GM19372 (cell line): ENCODE measurements at regions not wholly inside any gene's neighbourhood (a gene's known extent, or its start where the extent isn't known, plus 50 kb on each side); places are given as distances from the start of the nearest gene placed in this dataset.

Experiments
- ATAC-seq: cut with Tn5 transposase; IDR thresholded peaks from one replicate; pipeline ENCODE4 v1.9.1; 2021; ENCODE audit warnings: mild to moderate bottlenecking, low read depth, moderate library complexity; ENCODE audit not compliant: unreplicated experiment

DNA sequence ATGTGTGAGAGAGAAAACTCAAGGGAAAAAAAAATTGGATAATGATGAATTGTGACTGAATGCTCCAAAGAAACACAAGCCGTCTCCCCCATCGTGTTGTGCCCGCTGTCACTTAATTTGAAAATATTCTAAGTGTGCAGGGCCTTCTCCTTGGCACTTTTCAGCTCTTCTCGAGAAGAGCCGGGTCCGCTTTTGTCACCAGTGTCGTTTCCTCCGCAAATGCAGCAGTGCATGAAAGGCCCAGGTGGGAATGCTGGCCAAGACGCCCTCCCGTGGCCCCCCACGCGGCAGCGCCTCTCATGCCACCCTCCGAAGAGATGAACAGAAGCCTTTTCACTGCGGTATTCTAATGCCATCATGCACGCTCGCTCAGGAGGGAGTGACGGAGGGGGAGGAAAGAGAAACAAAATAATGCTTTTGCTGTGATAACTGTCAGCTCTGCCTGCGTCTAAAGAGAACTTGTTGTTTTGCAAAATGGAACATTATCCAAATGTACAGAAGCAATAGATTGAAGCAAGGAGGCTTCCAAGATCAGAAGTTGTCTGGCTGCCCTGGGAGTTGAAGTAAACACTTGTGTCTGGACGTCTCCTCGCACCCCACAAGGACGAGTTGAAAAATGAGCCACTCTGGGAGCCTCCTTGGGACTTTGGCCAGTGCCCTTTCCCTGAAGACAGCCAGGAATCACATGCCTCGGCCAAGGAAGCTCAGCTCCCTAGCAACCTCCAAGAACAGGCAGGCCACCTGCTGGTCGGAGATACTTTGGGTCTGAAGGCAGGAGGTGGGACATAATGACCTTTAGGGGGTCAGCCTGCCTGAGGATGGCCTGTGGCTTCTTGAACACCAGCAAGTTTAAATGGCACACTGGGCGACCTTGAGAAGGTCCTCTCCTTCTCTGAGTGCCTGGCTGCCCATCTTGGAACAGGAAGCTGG lies 166.1 kb upstream of the ZC3H12A start:
- no peak for ATAC-seq

DNA sequence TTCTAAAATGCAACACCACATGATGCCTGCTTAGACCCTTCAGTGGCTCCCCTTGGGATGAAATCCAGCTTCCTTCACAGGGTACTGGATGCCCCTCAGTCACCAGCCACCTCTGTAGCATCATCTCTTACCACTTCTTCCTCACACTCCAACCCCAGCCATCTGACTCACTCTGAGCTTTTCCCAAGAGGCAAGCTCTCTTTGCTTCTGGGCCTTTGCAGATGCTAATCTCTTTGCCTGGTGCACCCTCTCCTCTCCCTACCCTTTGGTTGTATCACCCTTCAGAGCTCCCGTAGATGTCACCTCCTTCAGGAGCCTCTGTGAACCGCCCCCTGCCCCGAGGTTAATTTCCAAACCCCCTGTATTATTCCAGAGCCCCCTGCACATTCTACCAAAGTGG lies 164.8 kb upstream of the ZC3H12A start:
- no peak for ATAC-seq

DNA sequence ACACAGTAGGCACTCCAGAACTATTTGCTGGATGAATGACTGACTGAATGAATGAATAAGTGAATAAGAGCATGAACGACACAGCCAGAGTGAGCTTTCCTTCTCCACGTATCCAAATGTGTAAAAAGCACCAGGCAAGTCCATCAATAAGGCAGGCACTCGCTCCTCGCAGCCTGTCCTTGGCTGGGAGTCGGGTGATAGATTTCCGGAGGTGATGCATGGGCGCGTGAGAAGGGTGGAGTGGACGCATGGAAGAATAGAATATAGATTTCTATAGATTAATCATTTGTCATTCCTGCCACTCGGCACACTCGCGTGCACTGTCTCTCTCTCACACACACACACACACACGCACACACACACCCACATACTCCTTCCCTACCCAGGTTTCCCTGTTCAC lies 164.3 kb upstream of the ZC3H12A start:
- no peak for ATAC-seq

DNA sequence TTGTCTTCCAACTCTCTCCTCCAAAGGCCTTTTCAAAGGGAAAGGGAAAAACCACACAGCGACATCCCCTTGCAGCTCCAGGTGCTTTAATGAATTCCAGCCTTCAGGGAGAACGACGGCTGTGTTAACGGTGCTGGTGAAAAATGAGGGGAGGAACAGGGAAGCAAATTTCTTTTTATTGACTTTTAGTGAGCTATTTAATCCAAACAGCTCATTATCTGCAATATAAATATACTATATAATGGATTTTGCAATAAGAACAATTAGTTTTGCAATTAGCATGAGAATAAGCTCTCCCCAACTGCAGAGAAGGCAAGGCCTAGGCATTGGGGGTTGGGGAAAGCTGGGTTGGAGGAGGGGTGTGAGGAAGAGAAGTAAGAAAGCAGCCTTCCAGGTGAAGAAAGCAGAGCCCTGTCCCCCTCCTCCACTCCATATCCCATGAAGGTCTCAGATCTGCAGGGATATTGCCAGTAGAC lies 159.0 kb upstream of the ZC3H12A start:
- no peak for ATAC-seq

DNA sequence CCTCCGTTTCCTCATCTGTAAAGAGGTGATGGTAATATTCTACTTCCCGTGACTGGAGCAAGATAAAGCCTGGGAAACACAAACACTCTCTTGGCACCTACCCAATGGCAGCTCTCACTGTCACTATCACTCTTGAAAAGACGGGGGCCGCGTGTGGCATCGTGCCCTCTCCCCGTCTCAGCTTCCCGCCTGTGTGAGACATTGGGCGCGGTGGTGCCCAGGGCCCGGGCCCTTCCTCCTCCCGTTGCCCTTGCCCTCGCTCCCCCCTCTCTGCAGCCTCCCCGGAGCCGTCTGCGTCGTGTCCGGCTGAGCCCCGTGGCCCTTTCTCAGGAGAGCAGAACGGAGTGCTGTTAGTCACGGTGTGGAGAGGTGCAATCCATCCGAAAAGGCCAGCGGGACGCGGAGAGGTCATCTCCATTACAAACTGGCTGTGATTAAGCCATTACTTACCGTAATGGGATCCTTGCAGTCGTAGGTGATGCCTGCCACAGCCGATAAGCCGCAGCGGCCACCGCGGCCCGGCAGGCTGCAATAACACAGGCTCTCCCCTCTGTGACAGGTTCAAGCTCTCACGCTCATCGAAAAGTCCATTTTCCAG lies 156.4 kb upstream of the ZC3H12A start:
- no peak for ATAC-seq

DNA sequence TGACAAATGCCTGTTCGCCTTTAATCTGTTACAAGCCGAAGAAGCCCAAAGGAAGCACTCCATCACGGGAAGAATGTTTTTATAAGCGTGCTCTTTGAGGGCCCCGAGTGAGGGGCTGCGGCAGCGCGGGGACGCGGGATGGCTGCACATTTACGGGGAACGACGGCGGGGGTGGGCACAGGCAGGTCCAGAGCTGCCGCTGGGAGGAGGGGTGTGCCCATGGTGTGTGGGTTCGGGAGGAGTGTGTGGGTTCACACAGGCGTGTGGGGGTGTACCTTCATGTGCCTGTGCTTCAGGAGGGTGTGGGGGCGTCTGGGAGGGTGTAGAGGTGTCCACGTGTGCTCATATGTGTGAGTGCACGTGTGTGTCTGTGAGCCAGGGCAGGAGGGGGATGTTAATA lies 155.9 kb upstream of the ZC3H12A start:
- no peak for ATAC-seq

DNA sequence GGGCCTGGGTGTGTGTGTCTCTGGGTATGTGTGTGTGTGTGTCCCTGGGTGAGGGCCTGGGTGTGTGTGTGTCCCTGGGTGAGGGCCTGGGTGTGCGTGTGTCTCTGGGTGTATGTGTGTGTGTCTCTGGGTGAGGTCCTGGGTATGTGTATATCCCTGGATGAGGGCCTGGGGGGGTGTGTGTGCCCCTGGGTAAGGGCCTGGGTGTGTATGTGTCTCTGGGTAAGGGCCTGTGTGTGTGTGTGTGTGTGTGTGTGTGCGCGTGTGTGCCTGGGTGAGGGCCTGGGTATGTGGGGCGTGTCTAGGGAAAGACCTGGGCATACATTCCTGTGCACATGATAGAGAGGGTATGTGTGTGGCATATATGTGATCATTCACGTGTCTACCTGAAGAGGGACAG lies 155.1 kb upstream of the ZC3H12A start:
- no peak for ATAC-seq

DNA sequence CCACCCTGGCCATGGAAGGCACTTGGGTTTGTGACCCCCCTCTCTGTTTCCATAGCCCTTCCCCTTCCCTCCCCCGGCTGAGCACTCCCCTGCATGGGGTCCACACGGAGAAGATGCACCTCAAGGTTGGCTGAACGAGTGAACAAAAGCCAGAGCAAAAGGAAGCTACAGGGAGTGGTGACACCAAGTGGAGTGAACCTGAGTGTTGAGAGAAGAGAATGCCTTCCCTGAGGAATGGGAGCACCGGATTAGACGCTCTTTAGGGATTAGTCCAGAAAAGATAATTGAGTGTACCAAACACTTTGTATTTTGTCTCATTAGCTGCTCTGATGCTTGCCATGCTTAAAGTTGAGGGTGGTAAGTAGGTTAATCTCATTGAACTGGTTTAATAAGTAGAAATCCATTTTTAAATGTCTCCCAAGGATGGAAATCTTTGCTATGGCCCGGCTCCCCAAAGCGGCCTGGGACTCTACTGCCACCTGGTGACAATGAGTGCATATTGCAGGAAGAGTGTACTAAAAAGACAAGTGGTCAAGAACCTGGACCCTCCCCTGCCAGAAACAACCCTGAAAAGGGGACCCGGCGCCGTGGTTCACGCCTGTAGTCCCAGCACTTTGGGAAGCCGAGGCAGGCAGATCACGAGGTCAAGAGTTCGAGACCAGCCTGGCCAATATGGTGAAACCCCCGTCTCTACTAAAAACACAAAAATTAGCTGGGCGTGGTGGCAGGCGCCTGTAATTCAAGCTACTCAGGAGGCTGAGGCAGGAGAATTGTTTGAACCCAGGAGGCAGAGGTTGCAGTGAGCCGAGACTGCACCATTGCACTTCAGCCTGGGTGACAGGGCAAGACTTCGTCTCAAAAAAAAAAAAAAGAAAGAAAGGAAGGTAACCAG lies 150.6 kb upstream of the ZC3H12A start:
- ATAC-seq: no peak

DNA sequence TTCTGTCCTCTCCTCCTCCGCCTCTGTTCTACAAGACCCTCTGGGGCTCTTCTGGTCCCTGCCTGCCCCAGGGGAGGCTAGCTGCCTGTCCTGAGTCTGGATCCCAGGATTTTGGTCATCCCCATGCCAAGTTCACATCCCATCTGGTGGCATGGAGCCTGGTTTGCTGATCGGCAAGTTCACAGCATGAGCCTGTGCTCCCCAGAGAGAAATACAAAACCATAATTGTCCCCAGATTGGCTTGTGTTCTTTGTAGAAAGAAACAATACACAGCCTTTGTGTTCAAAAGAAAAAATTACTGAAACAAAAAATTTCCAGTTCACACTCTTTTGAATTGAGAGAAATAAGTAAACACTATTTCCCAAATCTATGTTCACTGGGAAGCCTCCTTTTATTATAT lies 149.4 kb upstream of the ZC3H12A start:
- no peak for ATAC-seq

DNA sequence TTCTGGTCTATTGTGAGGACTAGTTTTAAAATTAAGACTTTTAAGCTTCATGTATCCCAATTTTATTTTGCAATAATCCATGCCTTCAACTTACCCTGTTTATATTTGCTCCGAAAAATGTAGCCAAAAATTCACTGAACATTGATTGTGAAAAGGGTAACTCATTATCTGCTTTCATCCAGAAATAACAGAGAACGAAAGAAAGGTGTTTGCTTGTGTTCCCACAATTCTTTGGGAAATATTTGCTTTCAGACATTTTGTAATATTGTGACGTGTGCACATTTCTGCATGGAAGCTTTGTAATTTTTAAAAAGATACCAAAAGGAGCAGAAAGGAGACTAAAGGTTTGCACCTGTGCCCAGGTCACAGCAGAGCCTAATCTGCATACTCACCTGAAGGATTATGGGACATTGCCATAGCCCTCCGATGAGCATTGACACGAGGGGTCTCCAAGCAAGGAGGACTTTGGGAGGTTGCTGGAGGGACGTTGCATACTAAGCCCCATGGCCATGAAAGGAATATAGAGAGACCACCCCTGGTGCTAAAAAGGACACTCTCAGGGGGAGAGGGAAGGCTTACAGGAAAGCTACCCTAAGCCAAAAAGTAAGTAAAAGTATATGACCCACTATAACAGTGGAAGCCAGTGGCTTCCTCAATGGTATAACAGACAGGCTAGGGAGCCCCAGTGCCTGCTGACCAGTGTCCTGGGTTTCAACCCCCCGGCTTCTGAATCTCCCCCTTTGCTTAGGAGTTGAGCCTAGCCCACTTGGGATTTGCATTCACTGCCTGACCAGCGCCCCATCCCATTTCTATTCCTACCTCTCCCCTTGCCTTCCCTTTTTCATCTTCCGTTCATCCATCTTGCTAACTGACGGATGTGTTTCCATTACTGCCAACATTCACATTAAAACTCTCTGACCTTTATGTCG lies 148.6 kb upstream of the ZC3H12A start:
- ATAC-seq: no peak

DNA sequence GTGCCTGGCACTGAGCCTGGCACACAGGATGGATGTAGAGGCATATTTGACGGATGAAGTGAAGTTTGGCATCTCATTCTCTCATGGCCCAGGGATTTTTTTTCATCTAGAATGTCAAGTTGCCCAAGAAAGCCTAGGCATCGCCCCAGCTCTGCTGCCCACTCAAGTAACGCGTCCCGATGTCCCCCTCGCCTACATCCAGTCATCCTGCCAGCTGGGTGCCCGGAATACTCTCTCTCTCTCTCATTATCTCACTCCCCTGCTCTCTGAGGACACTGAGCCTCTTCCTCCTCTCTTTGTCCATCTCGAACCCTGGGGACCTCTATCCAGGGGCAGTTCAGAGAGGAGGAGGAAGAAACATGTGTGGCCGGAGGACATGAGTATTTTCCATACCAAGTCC lies 142.3 kb upstream of the ZC3H12A start:
- ATAC-seq: no peak

DNA sequence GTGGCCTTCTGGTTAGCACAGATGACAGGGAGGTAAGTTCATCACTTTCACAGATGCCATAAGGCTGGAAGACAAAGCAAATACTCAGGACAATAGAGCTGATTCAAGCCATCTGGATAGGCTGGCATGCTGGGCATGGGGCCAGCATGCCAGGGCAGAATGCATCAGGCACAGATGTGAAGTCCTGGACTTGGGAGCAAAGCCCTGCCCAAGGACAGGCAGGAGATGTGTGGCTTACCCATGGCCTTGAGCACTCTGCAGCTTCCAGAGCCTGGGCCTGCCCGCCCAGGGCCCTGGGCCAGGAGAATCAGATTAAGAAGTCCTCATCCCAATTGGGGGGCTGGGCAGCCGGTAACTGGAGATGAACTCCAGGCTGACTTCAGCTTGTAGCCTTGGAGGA lies 135.7 kb upstream of the ZC3H12A start:
- ATAC-seq: no peak

DNA sequence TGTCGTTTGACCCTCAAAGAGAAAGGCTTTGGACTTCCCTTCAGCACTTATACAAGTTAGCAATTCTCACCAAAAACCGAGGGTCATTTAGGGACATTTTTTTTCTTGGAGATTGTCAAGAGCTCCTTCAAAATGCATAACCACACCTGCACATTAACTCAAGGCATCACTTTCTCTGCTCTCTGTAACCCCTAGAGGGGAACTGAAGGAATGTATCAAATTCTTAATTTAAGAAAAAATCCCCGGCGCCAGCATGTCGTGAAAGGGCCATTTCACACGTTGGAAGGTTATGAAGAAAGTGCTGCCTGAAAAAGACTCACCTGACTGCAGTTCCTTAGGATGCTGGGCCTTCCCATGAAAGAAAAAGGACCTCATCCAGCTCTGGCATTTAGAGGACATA lies 131.6 kb upstream of the ZC3H12A start:
- no peak for ATAC-seq

DNA sequence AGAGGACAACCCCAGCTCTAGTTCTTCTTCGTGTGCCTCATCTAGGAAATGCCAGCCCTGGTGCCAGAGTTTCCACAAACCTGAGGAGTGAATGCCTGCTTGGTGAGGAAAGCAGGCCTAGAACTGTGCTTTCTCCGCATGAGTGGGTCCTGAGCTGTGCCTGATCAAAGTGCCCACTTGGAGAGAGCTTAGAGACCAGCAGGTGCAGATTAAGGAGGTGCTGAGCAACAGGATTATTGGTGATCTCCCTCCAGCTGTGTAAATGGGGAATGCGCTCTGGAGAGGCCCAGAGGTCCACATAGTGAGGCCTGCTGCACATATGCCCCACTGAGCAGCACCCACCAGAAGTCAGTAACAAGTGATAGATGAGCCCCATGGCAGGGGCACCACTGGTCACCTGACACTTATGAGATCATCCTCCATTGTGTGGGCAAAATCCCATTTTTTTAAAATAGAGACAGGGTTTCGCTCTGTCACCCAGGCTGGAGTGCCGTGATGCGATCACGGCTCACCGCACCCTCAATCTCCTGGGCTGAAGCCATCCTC lies 127.2 kb upstream of the ZC3H12A start:
- no peak for ATAC-seq

DNA sequence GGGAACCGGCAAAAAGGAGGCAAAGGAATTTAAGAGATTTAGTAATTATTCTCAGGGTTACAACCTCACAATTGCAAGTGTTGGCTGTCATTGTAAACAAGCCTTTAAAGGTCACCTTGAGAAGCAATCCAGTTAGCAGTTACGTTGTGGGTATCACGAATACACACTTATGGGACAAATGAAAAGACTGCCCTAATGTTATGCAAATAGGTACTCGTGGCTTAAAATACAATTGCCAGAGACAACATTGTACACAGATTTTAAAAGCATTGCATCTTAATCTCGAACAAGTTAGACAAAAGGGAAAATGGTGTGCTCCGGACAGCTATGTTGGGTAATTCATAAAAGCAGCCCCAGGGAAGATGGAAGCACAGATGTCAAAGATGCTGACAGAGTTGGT lies 120.5 kb upstream of the ZC3H12A start:
- ATAC-seq: no peak

DNA sequence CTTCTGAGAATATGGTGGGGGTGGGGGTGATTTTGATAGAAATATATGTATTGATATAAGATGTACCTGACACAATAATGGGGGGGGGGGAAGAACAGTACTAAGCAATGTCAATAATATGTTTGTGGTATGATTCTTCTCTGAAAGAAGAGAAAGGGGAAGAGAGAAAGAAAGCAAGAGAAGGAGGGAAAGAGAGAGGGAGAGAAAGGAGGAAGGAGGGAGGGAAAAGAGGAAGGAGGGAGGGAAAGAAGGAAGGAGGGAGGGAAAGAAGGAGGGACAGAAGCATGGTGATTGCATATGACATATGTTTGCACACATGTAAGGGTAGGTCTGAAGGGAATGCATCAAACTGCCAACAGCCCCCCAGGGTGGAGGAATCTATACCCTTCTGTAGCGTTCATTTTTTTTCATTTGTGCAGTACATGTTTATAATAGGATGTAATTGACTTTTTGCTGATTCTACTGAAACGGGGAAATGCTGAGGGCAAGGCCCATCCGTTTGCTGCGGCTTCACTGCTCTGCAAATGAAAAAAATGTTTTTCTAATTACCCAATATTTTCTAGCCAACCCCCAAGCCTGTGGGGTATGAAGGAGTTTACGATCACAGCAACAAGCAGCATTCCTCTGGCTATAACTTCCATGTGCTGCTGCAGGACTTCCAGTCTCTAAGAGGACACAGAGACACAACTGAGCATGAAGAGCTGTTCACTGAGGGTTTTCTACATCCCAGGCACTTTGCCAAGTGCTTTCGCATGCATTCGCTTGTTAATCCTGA lies 119.3 kb upstream of the ZC3H12A start:
- no peak for ATAC-seq

DNA sequence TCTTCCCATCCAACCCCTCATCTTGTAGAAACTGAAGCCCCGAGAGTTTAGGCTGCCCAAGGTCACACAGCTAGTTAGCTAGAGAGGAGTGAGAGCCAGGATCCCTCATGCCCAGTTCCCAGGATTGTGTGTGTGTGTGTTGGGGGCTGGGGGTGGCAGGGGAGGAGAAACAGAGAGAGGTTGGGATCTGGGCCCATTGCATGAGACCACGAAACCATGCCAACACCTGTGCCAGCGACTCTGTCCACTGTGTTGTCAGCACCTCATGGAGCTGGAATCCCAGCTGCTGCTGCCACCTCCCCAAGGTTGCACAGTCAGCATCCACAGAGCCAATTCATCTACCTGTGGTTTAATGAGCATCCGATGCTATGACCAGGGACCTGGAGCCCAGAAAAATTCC lies 115.4 kb upstream of the ZC3H12A start:
- ATAC-seq: no peak

DNA sequence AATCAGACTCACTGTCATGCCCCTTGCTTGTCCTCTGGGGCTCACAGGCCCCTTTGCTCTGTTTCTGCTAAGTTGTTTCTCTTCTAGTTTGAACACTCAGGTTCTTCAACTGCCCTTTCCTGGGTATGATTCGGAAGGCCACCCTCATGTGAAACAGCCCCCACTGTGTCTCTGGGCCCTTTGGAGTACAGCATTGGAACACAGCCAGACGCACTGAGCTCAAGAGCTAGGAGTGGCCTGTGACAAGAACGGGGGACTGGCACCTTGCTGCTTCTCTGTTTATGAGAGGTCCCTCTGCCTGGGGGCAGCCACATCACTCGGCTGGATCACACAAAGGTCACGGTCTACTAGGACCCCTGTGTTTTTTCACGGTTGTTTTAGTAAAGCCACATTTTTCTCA lies 114.4 kb upstream of the ZC3H12A start:
- no peak for ATAC-seq
